ENCODE measurements at regions not wholly inside any gene's neighbourhood (a gene's known extent, or its start where the extent isn't known, plus 50 kb on each side); places are given as distances from the start of the nearest gene placed in this dataset.

DNA sequence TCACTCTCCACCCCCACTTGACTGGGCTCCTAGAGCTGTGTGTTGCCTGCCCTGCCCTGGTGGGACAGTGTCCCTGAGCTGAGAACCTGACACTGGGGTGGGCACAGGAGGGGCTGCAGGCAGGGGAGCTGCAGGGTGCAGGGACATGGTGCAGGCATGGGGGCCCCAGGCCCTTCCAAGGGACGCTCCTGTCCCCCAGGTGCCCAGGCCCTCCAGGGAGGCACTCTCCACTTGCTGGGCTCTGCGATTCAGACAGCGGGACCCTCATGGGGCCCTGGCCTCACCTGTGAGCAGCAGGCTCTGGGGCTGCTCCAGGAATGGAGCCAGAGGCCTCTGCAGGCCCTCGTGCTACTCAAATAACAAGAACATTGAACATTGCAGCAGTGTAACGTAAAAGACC, 89.4 kb downstream of the BARX1 start:
- no peak for DNase-seq (ENCODE audit: low spot score in 2 of 2)
- H3K9me3 ChIP-seq, result peaks cover 0 to 3% (median 0%) of the 10 kb centered on the region in 4 donors
- H3K36me3 ChIP-seq, result no peaks in the 10 kb centered on the region
- peaks cover 0 to 9% of the 10 kb centered on the region in 2 donors for H3K27me3 ChIP-seq
- H3K4me1 ChIP-seq, result no peaks in the 10 kb centered on the region
- H3K4me3 ChIP-seq, result no peak overlapping the region
- TF ChIP-seq, protein P1, sequence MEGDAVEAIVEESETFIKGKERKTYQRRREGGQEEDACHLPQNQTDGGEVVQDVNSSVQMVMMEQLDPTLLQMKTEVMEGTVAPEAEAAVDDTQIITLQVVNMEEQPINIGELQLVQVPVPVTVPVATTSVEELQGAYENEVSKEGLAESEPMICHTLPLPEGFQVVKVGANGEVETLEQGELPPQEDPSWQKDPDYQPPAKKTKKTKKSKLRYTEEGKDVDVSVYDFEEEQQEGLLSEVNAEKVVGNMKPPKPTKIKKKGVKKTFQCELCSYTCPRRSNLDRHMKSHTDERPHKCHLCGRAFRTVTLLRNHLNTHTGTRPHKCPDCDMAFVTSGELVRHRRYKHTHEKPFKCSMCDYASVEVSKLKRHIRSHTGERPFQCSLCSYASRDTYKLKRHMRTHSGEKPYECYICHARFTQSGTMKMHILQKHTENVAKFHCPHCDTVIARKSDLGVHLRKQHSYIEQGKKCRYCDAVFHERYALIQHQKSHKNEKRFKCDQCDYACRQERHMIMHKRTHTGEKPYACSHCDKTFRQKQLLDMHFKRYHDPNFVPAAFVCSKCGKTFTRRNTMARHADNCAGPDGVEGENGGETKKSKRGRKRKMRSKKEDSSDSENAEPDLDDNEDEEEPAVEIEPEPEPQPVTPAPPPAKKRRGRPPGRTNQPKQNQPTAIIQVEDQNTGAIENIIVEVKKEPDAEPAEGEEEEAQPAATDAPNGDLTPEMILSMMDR (IDR thresholded peaks at IDR 0.05), result no peak
- TF ChIP-seq POLR2A (IDR thresholded peaks at IDR 0.05) (no peak), EP300 (IDR thresholded peaks at IDR 0.05) (no peak)
- WGBS, 2 donors, result 75 to 84% methylated on average over 4 to 5 of the region's 5 CpGs
- no peak overlapping the region for H3K27ac ChIP-seq

DNA sequence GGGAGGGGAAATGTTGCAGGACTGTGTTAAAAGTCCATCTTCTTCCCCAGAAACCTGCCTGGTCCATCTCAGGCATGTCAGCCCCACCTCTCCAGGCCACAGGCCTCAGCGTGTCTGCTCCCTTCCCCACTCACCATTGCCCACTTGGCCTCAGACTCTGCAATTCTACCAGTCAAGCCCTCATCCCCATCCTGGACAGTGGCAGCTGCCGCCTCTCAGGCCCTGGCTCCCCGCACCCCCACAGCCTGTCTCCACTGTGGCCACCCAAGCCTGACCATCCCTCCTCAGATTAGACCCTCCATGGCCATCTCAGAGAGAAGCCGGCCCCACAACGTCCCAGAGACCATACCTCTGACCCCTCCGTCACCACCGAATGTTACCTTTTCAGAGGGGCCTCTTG, 89.9 kb downstream of the BARX1 start:
- H3K4me3 ChIP-seq, result no peak overlapping the region
- no peak for DNase-seq (ENCODE audit: low spot score in 2 of 2)
- no peaks in the 10 kb centered on the region for H3K36me3 ChIP-seq
- no peaks in the 10 kb centered on the region for H3K9me3 ChIP-seq
- peaks cover 0 to 13% of the 10 kb centered on the region in 2 donors for H3K27me3 ChIP-seq
- WGBS, 2 donors, result 90 to 97% methylated on average over 7 of the region's 7 CpGs
- H3K27ac ChIP-seq, result no peak overlapping the region
- TF ChIP-seq POLR2A (IDR thresholded peaks at IDR 0.05) (no peak), EP300 (IDR thresholded peaks at IDR 0.05) (no peak)
- TF ChIP-seq, protein P1 (IDR thresholded peaks at IDR 0.05), result no peak
- H3K4me1 ChIP-seq, result no peaks in the 10 kb centered on the region

DNA sequence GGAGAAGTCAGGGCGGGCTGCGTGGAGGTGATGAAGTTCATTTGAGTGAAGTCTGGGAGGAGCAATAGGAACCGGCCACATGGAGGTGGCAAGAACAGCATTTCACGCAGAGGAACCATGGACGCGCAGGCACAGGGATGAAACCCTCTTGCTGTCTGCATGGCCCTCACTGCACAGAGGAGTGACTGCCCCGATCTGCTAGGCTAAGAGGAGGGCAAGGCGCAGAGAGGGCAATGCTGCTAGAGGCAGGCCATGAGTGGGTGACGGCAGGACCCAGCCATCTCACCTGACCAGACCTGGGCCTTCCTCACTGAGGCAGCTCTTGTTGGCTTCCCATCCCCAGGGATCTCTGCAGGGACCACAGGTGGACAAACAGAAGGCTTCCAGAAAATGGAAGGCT, 90.3 kb downstream of the BARX1 start:
- DNase-seq (ENCODE audit: low spot score in 2 of 2), result no peak
- TF ChIP-seq, protein P1 (IDR thresholded peaks at IDR 0.05), result no peak
- TF ChIP-seq POLR2A (IDR thresholded peaks at IDR 0.05), result no peak
- TF ChIP-seq EP300 (IDR thresholded peaks at IDR 0.05), result no peak
- no peaks in the 10 kb centered on the region for H3K4me1 ChIP-seq
- peaks cover 0 to 17% of the 10 kb centered on the region in 2 donors for H3K27me3 ChIP-seq
- H3K9me3 ChIP-seq, result no peaks in the 10 kb centered on the region
- 85 to 87% methylated on average over 9 of the region's 9 CpGs for WGBS, 2 donors
- no peaks in the 10 kb centered on the region for H3K36me3 ChIP-seq
- H3K27ac ChIP-seq, result no peak overlapping the region
- H3K4me3 ChIP-seq, result no peak overlapping the region

DNA sequence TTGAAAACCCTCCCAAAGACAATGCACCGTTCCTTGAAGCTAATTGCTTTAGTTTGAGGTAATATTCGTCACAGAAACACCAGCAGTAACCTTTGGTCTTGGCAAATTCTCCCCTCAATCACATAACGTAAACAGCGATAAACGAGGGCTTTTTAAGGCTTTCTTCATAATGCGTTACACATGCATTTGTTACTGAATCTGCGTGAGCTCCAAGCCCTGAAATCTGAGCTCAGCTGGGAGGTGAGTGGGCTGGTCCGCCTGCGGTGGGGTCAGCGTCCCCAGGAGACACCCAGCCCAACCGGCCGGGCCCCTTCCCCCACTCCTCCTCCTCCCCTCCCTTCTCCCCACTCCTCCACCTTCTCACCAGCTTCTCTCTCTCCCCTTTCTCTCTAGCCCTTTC, 91.1 kb downstream of the BARX1 start:
- no peak for DNase-seq (ENCODE audit: low spot score in 2 of 2)

DNA sequence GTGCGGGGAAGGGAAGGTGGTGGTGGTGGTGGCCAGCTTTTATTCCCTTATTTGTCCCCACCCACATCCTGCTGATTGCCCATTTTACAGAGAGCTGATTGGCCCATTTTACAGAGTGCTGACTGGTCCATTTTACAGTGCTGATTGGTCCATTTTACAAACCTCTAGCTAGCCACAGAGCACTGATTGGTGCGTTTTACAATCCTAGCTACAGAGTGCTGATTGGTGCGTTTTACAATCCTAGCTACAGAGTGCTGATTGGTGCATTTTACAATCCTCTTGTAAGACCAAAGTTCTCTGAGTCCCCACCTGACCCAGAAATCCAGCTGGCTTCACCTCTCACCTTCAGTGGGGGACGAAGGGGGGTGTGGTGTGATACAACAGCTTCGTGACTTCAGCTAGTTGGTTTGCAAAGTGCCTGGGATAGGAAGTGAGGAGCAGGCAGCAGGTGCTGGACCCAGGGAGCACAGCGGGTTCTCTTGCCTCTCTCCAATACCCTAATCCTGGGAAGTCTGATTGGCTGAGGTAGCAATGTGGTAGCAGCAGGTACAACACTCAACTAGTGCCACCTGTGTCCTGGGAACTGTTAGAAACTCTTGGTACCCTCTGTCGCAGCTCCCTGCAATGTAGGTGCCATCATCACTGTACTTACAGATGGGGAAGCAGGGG, 92.1 kb downstream of the BARX1 start:
- Histone ChIP-seq H3K4me1 (no peaks in the 10 kb centered on the region), H3K9me3 (no peaks in the 10 kb centered on the region), H3K36me3 (no peaks in the 10 kb centered on the region), H3K4me3 (no peak overlapping the region), H3K27me3 (peaks cover 0 to 25% of the 10 kb centered on the region in 2 donors), H3K27ac (no peak overlapping the region)
- 93 to 94% methylated on average over 6 of the region's 7 CpGs for WGBS, 2 donors
- TF ChIP-seq EP300 (IDR thresholded peaks at IDR 0.05) (no peak), POLR2A (IDR thresholded peaks at IDR 0.05) (no peak)
- TF ChIP-seq, protein P1 (IDR thresholded peaks at IDR 0.05), result no peak
- DNase-seq (ENCODE audit: low spot score in 2 of 2), result no peak

More for the DNA sequence above, 91.1 kb downstream of the BARX1 start:
- WGBS, 2 donors, result 26 to 29% methylated on average over 12 of the region's 12 CpGs
- no peak for TF ChIP-seq EP300 (IDR thresholded peaks at IDR 0.05)
- TF ChIP-seq, protein P1 (IDR thresholded peaks at IDR 0.05), result no peak
- no peak for TF ChIP-seq POLR2A (IDR thresholded peaks at IDR 0.05)
- Histone ChIP-seq H3K27ac (no peak overlapping the region), H3K4me1 (no peaks in the 10 kb centered on the region), H3K36me3 (no peaks in the 10 kb centered on the region), H3K9me3 (no peaks in the 10 kb centered on the region), H3K27me3 (peaks cover 0 to 25% of the 10 kb centered on the region in 2 donors), H3K4me3 (no peak overlapping the region)
